ENCODE measurements at regions not wholly inside any gene's neighbourhood (a gene's known extent, or its start where the extent isn't known, plus 50 kb on each side); places are given as distances from the start of the nearest gene placed in this dataset.

DNA sequence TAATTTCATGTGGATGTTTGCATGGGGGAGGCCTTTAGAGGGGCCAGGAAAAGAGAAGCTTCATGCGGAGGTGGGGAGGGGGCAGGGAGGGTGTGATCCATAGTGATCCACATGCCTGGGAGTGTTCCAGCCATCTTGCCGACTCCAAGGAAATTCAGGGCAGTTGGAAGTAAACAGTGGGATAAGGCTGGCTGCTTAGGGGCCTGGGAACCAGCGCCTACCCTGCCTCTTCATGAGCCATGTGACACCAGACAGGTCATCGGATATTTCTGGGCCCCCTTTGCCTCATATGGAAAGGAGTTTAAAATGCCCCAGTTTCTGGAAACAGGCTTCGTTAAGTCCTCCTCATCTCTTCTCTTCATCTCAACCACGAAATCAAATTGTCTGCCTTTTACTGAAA is 983.2 kb downstream of the BCL11B start:
- no peak for DNase-seq (ENCODE audit: low spot score)

DNA sequence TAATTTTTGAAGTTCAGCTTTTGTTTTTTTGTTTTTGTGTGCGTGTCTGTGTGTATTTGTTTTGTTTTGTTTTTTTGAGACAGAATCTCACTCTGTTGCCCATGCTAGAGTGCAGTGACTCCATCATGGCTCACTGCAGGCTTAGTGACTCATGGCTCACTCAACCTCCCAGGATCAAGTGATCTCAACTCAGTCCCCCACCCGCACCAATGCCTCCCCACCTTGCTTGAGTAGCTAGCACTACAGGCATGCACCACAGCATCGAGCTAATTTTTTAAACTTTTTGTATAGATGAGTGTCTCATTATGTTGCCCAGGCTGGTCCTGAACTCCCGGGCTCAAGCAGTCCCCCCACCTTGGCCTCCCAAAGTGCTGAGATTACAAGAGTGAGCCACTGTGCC is 981.4 kb downstream of the BCL11B start:
- DNase-seq (ENCODE audit: low spot score): no peak

DNA sequence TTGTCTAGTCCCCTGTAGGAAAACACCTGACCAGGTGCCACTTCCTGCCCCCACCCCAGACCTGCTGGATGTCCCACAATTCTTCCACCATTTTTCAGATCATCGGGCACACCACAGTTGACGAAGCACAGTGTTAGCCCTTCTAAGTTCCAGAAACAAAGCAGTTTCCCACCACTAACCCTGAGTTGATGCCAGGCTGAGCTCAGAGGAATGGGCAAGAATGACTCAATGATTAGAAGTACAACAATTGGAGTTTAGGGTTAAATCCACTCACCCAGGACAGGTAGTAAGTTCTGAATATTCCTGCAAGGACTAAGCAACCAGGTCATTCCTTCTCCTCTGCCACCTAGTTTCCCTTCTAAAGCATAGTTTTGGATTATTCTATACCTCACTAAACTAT is 979.8 kb downstream of the BCL11B start:
- no peak for DNase-seq (ENCODE audit: low spot score)

DNA sequence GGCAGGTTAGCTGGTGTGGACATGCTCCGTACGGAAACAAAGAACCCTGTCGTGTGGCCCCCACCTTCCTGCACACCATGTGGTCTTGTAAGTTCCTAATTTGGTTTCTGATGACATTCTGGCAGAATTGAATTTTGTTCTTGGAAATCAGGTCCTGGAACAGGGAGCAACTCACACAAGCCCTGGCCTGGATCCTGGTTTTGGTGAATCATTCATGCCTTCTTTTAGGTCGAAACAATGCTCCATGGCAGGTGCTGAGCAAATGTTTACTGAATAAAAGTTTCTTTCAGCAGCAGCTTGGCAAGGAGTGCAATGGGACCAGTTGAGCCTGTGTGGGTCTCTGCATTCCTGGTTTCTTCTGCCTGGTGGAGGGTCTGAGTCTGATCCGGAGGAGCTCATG is 978.4 kb downstream of the BCL11B start:
- peak; percentile 36 for DNase-seq (ENCODE audit: low spot score)

DNA sequence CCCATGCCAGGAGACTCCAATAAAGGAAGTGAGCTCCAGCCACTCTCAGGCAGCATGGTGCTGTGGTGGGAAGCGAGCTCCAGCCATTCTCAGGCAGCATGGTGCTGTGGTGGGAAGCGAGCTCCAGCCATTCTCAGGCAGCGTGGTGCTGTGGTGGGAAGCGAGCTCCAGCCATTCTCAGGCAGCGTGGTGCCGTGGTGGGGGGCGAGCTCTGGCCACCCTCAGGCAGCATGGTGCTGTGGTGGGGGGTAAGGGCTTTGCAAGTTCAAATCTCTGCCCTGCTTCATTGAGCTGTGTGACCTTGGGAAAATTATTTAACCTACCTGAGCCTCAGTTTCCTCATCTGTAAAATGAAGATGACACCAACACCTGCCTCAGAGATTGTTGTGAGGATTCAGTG is 975.1 kb downstream of the BCL11B start:
- no peak for DNase-seq (ENCODE audit: low spot score)

DNA sequence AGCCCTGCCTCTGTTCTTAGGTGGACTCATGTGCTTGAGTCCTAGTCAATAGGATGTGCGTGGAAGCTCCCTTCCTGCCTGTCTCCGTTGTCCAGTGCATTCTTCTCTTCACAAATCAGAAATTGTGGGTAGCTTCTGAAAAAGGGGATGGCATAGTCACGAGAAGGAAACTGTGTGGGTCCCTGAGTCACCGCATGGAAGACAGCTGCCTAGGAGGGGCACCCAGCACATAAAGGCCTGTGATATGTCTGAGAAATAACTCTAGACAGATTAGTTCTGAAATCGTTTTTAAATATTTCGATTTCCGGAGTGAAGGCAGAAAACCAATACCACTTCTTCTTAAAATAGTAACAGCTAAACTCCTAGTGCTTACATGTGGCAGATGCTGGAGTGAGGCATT is 974.4 kb downstream of the BCL11B start:
- DNase-seq (ENCODE audit: low spot score): no peak

DNA sequence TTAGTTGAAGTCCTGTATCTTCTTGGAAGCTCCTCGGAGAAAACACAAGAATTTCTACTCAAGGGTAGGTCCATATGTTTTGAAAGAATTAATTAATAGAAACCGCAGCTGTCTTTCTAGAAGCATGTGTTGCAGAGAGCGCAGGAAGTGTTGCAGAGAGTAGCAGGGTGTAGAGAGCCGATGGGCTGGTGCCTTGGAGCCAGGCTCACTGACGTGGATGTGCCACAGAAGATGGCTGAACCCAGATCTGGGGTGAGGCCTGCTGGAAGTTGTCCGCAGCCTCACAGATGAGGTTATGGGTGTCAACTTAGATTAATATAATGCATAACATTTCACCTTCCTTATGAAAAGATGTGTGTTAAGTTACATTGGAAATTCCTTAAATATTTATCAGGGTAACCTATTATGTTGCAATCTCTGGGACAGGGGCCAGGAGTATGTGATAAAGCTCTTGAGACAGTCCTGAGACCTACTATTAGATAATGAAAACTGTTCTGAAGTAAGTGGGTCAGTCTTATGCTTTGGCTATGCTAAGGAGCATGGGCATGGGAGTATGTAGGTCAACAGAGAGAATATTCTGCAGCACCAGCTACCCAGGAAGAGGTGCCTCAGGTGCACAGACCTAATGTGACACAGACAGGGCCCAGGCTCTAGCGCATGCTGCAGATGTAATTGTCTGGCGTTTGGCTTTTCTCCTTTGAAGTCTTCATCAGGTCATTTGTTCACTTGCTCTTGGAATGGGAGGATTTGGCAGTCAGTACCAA is 973.3 kb downstream of the BCL11B start:
- no peak for DNase-seq (ENCODE audit: low spot score)

DNA sequence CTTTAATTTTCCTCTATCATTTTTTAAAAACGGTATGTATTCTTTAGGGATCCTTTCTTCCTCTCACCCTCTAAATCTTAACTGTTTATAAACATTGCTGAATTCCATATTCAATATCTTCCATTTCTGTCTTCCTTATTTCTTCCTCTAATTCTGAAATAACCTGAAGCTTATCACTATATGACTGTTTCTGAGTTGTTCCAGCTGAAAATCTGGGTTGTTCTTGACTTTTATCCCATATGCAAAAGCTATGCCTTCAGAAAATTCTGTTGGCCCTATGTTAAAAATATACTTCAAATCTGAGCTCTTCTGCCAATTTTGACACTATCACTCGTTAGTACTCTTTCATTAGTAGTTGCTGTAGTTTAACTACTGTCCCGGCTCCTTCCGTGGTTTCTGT is 970.3 kb downstream of the BCL11B start:
- no peak for DNase-seq (ENCODE audit: low spot score)

DNA sequence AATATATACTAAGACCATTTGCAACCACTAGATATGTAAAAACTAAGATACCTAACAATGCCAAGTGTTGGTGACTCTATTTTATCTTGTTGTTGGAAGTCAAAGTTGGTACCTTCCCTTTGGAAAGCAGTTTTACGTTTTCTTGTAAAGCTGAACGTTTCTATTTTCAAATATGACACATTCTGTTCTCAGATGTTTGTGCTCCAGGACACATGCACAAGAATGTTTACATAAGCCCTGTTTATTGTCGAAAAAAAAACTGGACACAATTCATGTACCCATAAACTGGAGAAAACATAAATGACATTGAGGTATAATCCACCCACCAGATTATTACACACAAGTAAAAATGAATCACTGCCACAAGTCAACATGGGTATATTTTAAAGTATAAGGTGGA is 967.4 kb downstream of the BCL11B start:
- no peak for DNase-seq (ENCODE audit: low spot score)

DNA sequence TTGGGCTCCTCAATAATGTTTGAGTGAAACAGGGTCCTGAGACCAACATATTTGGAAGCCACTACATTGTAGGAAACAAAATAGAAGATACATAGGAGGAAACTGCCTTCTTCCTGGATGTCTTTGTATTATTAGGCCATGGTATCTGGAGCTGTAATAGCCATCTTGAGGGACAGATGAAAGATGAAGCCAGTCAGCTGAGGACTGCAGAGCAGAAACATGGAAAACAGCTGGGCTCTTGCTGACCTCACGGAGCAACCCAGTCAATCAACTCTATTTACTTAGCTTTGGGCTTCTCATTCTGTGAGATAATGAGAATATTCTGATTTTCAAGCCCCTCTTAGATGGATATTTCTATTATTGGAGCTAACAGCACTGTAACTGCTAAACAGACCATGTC is 962.4 kb downstream of the BCL11B start:
- DNase-seq (ENCODE audit: low spot score): no peak

DNA sequence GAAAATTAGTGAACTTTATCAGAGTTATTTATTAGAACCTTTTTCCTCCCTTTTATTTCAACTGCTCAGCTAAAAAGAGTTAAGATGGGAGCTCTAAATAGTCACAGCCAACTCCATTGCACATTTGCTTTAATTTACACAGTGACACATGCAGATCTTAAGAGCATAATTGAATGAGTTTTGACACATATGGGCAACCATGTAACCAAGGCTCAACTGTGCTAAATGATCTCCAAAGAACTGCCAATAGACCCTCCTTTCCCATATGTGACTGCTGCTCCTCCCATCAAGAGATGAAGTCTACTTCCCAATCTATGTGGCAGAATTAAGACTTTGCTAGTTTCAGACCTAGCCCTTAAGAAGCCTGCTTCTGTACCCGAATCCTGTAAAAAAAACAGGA is 960.0 kb downstream of the BCL11B start:
- no peak for DNase-seq (ENCODE audit: low spot score)

DNA sequence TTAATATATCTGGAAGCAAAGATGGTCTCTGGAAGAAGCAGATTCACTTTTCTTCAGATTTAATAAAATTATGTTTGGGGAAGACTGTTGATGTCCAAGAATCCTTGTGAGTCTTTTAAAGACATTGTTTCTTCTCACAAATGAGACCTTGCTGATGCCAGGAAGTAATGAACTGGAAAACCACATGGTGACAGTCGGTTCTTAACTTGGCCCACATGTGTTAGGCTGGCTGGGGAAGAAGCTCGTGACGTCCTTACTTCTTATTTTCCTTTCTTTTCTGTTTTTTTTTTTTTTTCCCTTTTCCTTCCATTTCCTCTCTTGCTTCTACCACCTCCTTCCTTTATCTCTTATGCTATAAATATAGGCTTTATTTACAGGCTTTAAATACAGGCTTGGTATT is 950.2 kb downstream of the BCL11B start:
- DNase-seq (ENCODE audit: low spot score): no peak

DNA sequence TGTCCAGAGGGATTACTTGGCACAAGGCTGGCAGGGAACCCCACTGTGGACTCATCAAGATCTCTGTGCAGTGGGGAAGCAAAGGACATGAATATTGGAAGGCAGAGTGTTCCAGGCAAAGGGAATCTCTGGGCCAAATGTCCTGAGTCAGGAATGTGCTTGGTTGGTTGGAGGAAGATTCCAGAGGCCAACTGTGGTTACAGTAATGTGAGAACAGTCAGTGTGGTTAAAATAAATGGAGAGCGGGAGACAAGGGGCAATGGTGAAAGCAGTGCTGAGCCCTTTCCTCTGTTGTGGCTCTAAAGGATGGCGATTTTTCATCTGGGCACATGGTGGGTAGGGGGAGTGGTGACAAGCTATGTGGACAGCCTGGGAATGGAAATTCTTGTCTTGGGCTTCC is 948.2 kb downstream of the BCL11B start:
- DNase-seq (ENCODE audit: low spot score): no peak

DNA sequence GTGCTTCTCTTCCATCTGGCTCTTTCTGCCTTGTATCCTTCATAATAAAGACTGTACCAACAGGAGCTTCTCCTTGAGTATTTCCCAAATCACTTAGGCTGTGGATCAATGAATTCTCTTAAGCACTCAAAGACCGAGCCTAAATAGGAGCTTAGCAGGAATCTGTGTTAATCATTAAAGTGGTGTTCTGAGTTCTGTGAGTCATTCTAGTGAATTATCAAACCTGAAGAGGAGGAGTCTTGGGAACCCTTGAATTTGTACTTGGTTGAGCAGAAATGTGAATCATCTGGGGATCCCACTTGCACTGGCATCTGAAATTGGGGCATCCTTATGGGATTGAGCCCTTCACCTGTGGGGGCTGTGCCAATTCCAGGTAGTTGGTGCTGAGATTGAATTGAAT is 946.2 kb downstream of the BCL11B start:
- no peak for DNase-seq (ENCODE audit: low spot score)

DNA sequence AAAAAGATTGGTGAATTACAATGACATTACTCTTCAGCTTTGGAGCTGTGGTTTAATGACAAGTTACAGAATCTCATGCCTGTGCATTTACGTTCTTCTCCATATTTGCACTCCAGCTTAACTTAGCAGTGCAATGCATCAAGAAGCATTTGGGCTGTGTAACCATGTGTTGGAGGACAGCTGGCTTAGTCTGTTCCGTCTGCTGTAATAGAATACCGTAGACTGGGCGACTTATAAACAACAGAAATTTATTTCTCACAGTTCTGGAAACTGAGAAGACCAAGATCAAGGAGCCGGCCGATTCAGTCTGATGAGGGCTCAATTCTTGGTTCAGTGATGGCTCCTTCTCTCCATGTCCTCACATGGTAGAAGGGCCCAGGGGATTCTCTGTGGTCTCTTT is 943.5 kb downstream of the BCL11B start:
- no peak for DNase-seq (ENCODE audit: low spot score)

DNA sequence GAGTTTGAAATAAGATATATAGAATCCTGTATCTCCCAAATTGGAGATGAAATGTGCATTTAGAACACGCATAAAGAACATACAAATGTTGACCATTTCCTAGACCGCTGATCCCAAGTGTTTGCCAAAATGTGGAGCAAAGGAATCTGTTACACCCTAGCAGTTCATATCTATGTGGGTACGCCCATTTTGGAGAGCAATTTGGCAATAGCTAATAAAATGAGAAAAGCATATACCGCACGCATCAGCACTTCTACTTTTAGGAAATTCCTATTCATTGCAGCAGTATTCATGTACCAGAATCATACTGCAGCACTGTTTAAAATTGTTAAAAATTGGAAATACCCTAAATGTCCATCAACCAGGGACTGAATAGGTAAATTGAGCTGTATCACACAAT is 937.8 kb downstream of the BCL11B start:
- DNase-seq (ENCODE audit: low spot score): no peak

DNA sequence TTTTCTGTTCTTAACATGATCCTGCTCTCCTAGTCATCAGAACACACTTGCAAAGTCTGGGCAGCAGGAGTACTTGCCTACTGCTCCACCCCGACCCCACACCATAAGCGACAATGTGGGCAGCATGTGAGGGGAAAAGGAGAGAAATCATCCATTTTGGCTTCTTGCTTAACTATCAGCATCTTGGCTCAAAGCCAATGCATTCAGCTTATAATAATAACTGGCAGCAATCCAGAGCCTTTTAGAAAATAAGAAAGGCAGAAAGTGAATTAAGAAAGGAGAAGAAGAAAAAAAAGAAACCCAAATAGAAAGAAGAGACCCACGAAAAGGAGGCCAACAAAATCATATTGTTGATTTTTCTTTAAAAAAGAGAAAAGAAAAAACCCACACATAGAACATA is 930.8 kb downstream of the BCL11B start:
- no peak for DNase-seq (ENCODE audit: low spot score)

DNA sequence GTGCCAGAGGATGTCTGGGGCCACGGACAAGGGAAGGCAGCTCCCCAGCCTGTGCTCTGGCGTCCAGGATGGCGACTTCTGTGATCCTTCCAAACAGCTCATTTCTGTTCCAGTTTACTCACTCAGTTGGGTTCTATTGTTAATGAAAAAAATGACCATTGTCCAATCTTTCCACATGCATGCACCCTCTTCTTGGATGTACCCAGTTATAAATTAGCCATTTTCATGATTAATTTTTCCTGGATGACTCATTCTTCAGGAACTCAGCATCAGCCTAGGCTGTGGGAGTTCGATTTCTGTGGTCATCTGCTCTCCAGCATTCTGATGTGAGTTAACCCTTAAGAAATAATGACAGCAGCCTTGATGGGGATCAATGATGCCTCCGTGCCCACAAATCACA is 926.8 kb downstream of the BCL11B start:
- peak; percentile 49 for DNase-seq (ENCODE audit: low spot score)

DNA sequence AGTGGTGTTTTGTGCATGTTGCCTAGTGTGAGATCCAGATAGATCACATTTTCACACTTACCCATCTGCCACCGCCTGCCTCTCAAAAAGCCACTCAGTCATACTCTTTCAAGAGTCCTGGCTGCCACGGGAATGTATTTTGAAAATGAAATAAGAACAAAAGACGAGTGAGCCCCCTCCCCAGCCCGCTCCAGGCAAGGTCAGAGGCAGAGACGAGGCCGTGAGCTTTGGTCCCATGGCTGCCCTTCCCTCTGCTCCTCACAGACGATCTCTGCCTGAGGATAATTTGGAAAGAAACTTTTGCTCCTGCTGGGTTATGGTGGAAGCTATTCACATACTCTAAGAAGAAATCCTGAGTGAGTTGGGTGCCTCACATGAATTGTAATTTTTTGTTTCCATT is 924.3 kb downstream of the BCL11B start:
- DNase-seq (ENCODE audit: low spot score): no peak

DNA sequence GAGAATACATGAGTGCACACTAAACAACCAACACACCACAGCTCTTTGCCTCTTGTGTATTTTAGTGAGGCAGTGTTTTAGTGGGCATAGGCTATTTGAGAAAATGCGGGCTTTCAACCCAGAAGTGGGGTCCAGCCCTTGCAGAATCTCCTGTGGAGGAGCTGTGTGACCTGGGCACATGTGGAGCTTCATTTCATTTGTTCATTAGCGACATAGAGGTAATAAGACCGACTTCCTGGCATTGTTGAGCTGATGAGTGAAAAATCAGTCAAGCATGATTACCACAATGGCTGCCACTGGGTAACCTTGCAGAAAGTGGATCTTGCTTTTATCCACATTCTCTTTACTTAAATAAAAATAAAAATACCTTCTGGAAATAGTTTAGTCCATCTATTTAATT is 923.5 kb downstream of the BCL11B start:
- no peak for DNase-seq (ENCODE audit: low spot score)

DNA sequence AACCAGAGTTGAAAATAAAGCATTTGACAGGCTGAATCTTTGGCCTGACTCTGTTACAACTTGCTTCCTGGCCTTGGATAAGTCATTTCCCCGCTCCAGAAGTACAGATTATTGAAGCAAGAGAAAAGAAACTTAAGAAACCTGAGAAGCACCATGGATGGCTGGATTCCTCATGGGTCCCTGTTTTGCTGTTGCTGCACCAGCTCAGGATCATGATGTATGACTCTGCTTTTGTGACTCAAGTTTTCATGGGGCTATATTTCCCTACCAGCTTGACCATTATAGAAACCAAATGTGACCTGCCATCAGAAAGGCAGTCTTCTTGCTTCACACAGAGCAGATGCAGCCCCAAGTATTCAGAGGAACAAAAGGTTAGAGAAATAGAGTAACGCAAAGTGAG is 921.8 kb downstream of the BCL11B start:
- no peak for DNase-seq (ENCODE audit: low spot score)

DNA sequence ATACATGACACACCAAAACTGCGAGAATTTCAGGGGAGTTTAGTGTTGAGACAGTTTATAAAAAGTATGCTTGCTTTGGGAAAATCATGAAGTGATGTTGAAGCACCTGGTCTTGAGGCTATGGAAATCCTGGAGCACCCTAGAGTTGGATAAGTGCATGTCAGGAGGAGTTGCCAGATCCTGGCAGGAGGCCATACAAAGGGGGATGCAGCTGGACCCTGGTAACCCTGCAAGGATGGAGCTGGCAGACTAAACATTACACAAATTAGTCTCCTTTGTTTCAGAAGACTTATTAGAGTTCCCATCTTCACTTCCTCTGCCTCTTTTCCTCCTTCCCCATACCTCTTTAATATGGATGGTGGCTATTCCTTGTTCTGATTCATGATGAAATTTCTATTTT is 907.0 kb downstream of the BCL11B start:
- no peak for DNase-seq (ENCODE audit: low spot score)

DNA sequence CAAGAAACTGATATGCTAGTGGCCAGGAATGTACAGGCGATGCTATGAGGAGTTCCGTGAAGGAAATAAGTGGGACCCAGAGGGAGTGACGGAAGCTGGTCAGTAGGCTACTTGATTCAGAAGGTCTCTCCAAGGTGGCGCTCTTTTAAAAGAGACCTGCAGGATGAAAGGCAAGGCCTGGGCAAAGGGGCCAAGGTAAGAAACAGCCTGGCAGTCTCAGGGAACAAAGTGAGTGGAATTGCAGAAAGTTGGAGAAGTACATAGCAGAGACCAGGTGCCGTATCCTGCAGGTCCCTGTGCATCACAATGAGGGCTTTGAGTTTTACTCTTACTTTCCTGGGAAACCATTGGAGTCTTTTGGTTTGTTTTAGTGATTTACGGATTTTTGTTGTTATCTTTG is 905.6 kb downstream of the BCL11B start:
- DNase-seq (ENCODE audit: low spot score): no peak

DNA sequence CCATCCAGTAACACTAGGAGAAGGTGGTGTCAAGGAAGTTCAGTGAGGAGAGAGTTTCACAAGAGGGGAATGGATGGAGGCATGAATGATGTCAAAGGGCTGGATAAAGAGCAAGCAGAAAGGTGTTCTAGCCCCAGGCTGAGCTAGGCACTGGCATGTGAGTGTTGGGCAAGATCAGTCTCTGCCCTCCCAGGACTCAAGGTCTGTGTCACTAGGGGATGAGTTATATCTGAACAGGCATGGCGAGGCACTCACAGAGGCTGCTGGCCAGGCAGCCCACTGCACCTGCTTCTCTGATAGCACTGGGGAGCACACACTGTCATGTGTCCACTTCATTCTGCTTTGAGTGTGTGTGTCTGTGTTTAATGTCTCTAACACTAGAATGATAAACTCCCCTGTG is 903.8 kb downstream of the BCL11B start:
- DNase-seq (ENCODE audit: low spot score): no peak
